M059J (cell line): ENCODE measurements at regions not wholly inside any gene's neighbourhood (a gene's known extent, or its start where the extent isn't known, plus 50 kb on each side); places are given as distances from the start of the nearest gene placed in this dataset.

Source experiments
- DNase-seq: peaks from one replicate; pipeline ENCODE4 v3.0.0-alpha.2; 2012; ENCODE audit warnings: low read depth

- no peak for DNase-seq
These were observed 258.7 kb downstream of the FLRT2 start for GRCh38 chr14:85788470-85789233.

GRCh38 chr14:85766295-85766694 lies 236.4 kb downstream of the FLRT2 start:
- no peak for DNase-seq

GRCh38 chr14:85764822-85765221 lies 234.9 kb downstream of the FLRT2 start:
- no peak for DNase-seq

GRCh38 chr14:85762526-85762925 lies 232.6 kb downstream of the FLRT2 start:
- no peak for DNase-seq

- DNase-seq, result no peak
These were observed 222.2 kb downstream of the FLRT2 start for GRCh38 chr14:85752175-85752574.

GRCh38 chr14:85744573-85744972 lies 214.6 kb downstream of the FLRT2 start:
- DNase-seq, result no peak

- no peak for DNase-seq
These were observed 202.1 kb downstream of the FLRT2 start for GRCh38 chr14:85732031-85732430.

- no peak for DNase-seq
These were observed 201.2 kb downstream of the FLRT2 start for GRCh38 chr14:85731186-85731585.

- DNase-seq, result no peak
These were observed 198.6 kb downstream of the FLRT2 start for GRCh38 chr14:85728476-85729065.

GRCh38 chr14:85714069-85714468 lies 184.1 kb downstream of the FLRT2 start:
- no peak for DNase-seq

GRCh38 chr14:85711620-85712019 lies 181.7 kb downstream of the FLRT2 start:
- no peak for DNase-seq
